ENCODE measurements at regions not wholly inside any gene's neighbourhood (a gene's known extent, or its start where the extent isn't known, plus 50 kb on each side); places are given as distances from the start of the nearest gene placed in this dataset.

- Histone ChIP-seq H3K36me3 (no peaks in the 10 kb centered on the region), H3K9me3 (peaks cover 0 to 3% of the 10 kb centered on the region in 2 donors), H3K27ac (no peak overlapping the region), H3K4me3 (no peak overlapping the region), H3K4me1 (no peaks in the 10 kb centered on the region), H3K27me3 (no peaks in the 10 kb centered on the region)
- no peak for TF ChIP-seq POLR2AphosphoS5 (IDR thresholded peaks at IDR 0.05)
- DNase-seq (ENCODE audit: low spot score in 2 of 2) = no peak
- intact Hi-C loops (cut with DNase I; ENCODE audit: low total_unique reads) = no loop called here
These were observed 566.2 kb downstream of the GALR1 start for GRCh38 chr18:77815666-77816338.

GRCh38 chr18:77818328-77818727 is 568.7 kb downstream of the GALR1 start:
- intact Hi-C loops (cut with DNase I; ENCODE audit: low total_unique reads) = no loop called here
- TF ChIP-seq POLR2AphosphoS5 (IDR thresholded peaks at IDR 0.05) (no peak), CTCF (IDR thresholded peaks at IDR 0.05) (no peak), POLR2A (IDR thresholded peaks at IDR 0.05) (no peak)
- Histone ChIP-seq H3K4me1 (no peaks in the 10 kb centered on the region), H3K4me3 (no peak overlapping the region), H3K27ac (no peak overlapping the region), H3K36me3 (no peaks in the 10 kb centered on the region), H3K27me3 (no peaks in the 10 kb centered on the region), H3K9me3 (peaks cover 0 to 3% of the 10 kb centered on the region in 2 donors)
- DNase-seq (ENCODE audit: low spot score in 2 of 2) = no peak

GRCh38 chr18:77820472-77820871 is 570.8 kb downstream of the GALR1 start:
- H3K36me3 ChIP-seq = no peaks in the 10 kb centered on the region
- no peak overlapping the region for H3K27ac ChIP-seq
- H3K4me3 ChIP-seq = no peak overlapping the region
- peaks cover 0 to 3% of the 10 kb centered on the region in 2 donors for H3K9me3 ChIP-seq
- no peaks in the 10 kb centered on the region for H3K4me1 ChIP-seq
- no peak for DNase-seq (ENCODE audit: low spot score in 2 of 2)
- intact Hi-C loops (cut with DNase I; ENCODE audit: low total_unique reads) = no loop called here
- TF ChIP-seq CTCF (IDR thresholded peaks at IDR 0.05) = no peak
- TF ChIP-seq POLR2AphosphoS5 (IDR thresholded peaks at IDR 0.05) = no peak
- no peak for TF ChIP-seq POLR2A (IDR thresholded peaks at IDR 0.05)
- H3K27me3 ChIP-seq = no peaks in the 10 kb centered on the region

GRCh38 chr18:77821892-77822291 is 572.2 kb downstream of the GALR1 start:
- intact Hi-C loops (cut with DNase I; ENCODE audit: low total_unique reads) = no loop called here
- H3K4me3 ChIP-seq = no peak overlapping the region
- H3K4me1 ChIP-seq = no peaks in the 10 kb centered on the region
- H3K27ac ChIP-seq = no peak overlapping the region
- no peaks in the 10 kb centered on the region for H3K9me3 ChIP-seq
- H3K36me3 ChIP-seq = no peaks in the 10 kb centered on the region
- no peak for TF ChIP-seq POLR2A (IDR thresholded peaks at IDR 0.05)
- no peak for TF ChIP-seq CTCF (IDR thresholded peaks at IDR 0.05)
- TF ChIP-seq POLR2AphosphoS5 (IDR thresholded peaks at IDR 0.05) = no peak
- DNase-seq (ENCODE audit: low spot score in 2 of 2) = no peak
- H3K27me3 ChIP-seq = no peaks in the 10 kb centered on the region

GRCh38 chr18:77822632-77823031 is 573.0 kb downstream of the GALR1 start:
- intact Hi-C loops (cut with DNase I; ENCODE audit: low total_unique reads) = no loop called here
- TF ChIP-seq POLR2AphosphoS5 (IDR thresholded peaks at IDR 0.05) (no peak), CTCF (IDR thresholded peaks at IDR 0.05) (no peak)
- no peaks in the 10 kb centered on the region for H3K4me1 ChIP-seq
- H3K9me3 ChIP-seq = peaks cover 0 to 5% of the 10 kb centered on the region in 2 donors
- H3K36me3 ChIP-seq = no peaks in the 10 kb centered on the region
- DNase-seq (ENCODE audit: low spot score in 2 of 2) = no peak
- H3K27ac ChIP-seq = no peak overlapping the region
- H3K27me3 ChIP-seq = no peaks in the 10 kb centered on the region
- H3K4me3 ChIP-seq = no peak overlapping the region
